Neutrophil (primary cell): ENCODE measurements at regions not wholly inside any gene's neighbourhood (a gene's known extent, or its start where the extent isn't known, plus 50 kb on each side); places are given as distances from the start of the nearest gene placed in this dataset.

Source experiments
- H3K27ac ChIP-seq: fragments of 200-600 bp; sonication (generic); 2 replicates; pipeline ENCODE4 v1.5.1; 2016; ENCODE audit warnings: mild to moderate bottlenecking, moderate library complexity
- H3K27me3 ChIP-seq: fragments of 200-600 bp; sonication (generic); 2 replicates; pipeline ENCODE4 v1.6.0; 2016; ENCODE audit warnings: mild to moderate bottlenecking
- H3K36me3 ChIP-seq: fragments of 200-600 bp; sonication (generic); 2 replicates; pipeline ENCODE4 v1.5.1; 2017
- H3K4me1 ChIP-seq, 2 experiments: fragments of 200-600 bp in 1 of 2; sonication (generic) in 1 of 2; 1 replicate in 1 of 2; 2 replicates in 1 of 2; pipeline versions ENCODE4 v1.5.1 to v1.6.1; 2013 to 2016; ENCODE audit warnings: low read depth in 1 of 2, low read length in 1 of 2, mild to moderate bottlenecking in 1 of 2, moderate library complexity in 1 of 2; ENCODE audit not compliant: control insufficient read depth in 1 of 2, insufficient read depth in 1 of 2
- H3K4me3 ChIP-seq, 2 experiments: fragments of 200-600 bp in 1 of 2; sonication (generic) in 1 of 2; 1 replicate in 1 of 2; 2 replicates in 1 of 2; pipeline ENCODE4 v1.5.1; 2013 to 2016; ENCODE audit warnings: low read depth in 1 of 2, low read length in 1 of 2, mild to moderate bottlenecking in 1 of 2, moderate library complexity in 1 of 2
- H3K9me3 ChIP-seq: fragments of 200-600 bp; sonication (generic); 2 replicates; pipeline ENCODE4 v1.5.1; 2016
- TF ChIP-seq, protein P1 (sequence below): fragments of 200-600 bp; sonication (generic); IDR thresholded peaks from 2 replicates; pipeline ENCODE4 v1.5.1; 2016; ENCODE audit warnings: antibody characterized with exemption

DNA sequence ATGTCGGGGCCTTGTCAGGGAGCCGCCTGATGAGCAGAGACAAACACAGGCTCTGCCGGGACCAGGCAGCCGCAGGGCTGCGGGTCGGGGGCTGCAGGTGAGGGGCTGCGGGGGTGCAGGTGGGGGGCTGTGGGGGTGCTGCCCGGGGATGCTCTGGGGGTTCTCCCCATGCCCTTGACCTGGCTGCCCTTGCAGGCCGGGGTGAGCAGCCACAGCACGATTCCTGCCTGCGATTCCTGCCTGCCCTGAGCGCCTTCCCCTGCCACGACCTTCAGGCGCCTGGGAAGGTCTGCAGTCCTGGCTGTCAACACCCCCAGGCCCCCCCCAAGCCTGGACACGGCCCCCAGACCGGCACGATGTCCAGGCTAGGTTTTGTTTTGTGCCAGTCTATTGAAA is 106.3 kb downstream of the FAM53A start:
- TF ChIP-seq, protein P1, sequence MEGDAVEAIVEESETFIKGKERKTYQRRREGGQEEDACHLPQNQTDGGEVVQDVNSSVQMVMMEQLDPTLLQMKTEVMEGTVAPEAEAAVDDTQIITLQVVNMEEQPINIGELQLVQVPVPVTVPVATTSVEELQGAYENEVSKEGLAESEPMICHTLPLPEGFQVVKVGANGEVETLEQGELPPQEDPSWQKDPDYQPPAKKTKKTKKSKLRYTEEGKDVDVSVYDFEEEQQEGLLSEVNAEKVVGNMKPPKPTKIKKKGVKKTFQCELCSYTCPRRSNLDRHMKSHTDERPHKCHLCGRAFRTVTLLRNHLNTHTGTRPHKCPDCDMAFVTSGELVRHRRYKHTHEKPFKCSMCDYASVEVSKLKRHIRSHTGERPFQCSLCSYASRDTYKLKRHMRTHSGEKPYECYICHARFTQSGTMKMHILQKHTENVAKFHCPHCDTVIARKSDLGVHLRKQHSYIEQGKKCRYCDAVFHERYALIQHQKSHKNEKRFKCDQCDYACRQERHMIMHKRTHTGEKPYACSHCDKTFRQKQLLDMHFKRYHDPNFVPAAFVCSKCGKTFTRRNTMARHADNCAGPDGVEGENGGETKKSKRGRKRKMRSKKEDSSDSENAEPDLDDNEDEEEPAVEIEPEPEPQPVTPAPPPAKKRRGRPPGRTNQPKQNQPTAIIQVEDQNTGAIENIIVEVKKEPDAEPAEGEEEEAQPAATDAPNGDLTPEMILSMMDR: no peak
- Histone ChIP-seq H3K9me3 (no peaks in the 10 kb centered on the region), H3K4me1 (peaks cover 0 to 19% of the 10 kb centered on the region in 2 experiments)

DNA sequence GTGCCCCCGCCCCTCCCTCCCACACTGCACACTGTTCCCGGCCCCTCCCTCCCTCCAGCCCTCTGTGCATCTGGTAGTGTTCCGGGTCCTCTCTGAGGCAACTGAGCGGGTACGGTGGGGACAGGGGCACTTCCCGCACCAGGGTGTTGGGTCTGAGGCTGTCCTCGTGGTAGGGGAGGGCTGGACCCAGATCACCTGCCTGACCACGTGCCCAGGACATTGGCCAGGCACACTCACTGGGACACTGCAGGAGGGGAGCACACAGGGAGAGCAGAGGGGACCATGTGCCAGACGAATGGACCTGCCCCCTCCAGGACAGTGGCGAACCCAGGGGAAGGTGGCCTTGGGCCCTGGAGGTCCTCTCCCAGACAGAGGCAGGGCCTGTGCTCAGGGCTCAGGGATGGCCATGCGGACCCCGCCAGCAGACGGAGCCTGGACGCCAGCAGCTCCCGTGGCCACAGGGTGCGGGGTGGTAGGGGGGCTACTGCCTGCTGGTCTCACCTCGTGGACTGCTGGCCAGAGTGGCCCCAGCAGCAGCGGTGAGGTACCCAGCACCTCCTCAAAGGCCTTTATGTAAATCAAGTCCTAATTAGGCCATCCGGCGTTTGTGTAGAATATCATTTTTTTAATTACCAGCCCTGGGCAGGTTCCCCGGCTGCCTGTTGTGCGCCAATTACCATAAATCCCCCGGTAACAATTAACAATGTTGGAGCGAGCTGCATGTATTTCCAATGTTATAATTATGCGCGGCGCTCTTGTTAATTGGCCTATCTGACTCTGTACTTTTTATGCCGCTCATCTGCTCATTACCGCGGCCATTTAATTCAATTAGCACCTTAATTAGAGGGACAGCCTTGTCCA is 106.9 kb downstream of the FAM53A start:
- peaks cover 7% of the 10 kb centered on the region for H3K27me3 ChIP-seq
- no peaks in the 10 kb centered on the region for H3K36me3 ChIP-seq
- no peak overlapping the region for H3K27ac ChIP-seq
- H3K9me3 ChIP-seq: no peaks in the 10 kb centered on the region
- no peak overlapping the region for H3K4me3 ChIP-seq
- H3K4me1 ChIP-seq: peaks cover 0 to 19% of the 10 kb centered on the region in 2 experiments
- TF ChIP-seq, protein P1: no peak

More for the DNA sequence above, 106.3 kb downstream of the FAM53A start:
- Histone ChIP-seq H3K36me3 (no peaks in the 10 kb centered on the region), H3K27me3 (peaks cover 7% of the 10 kb centered on the region), H3K4me3 (no peak overlapping the region), H3K27ac (no peak overlapping the region)

DNA sequence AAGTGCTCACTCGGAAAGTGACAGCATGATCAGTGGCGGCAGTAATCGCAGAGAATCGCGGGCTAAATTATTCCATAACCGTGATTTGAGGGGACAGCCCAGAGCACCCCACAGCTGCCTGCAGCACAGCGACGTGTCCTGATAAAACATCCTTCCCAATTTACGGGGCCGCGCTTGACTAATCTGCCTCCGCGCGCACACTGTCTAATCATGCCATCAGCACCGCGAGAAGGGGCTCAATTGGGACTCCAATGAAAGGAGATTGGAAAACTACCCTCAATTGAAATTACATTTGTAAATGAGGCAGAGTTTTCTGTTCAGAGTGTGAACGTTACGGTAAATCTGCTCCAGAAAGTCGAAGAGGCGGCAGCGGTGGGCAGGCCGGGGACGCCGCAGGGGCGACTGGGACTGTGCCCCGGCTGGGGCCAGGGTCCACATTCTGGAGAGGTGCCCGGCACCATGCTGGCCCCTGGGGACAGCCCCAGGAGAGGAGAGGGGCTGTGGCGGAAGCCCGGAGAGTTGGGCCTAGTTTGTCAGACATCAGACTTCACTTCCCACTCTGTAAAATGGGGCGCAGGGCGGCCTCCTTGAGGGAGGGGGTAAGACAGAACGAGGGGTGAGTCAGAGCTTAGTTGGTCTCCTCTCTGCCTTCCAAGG is 107.7 kb downstream of the FAM53A start:
- H3K27me3 ChIP-seq: peaks cover 7% of the 10 kb centered on the region
- no peaks in the 10 kb centered on the region for H3K9me3 ChIP-seq

GRCh38 chr4:1575418-1576303 is 108.5 kb downstream of the FAM53A start:
- H3K9me3 ChIP-seq: no peaks in the 10 kb centered on the region
- no peak overlapping the region for H3K27ac ChIP-seq
- no peaks in the 10 kb centered on the region for H3K36me3 ChIP-seq
- TF ChIP-seq, protein P1: no peak
- H3K4me1 ChIP-seq: peaks cover 0 to 15% of the 10 kb centered on the region in 2 experiments
- H3K27me3 ChIP-seq: peaks cover 7% of the 10 kb centered on the region
- H3K4me3 ChIP-seq: no peak overlapping the region

More for the DNA sequence above, 107.7 kb downstream of the FAM53A start:
- no peak overlapping the region for H3K27ac ChIP-seq
- H3K36me3 ChIP-seq: no peaks in the 10 kb centered on the region
- H3K4me3 ChIP-seq: no peak overlapping the region
- H3K4me1 ChIP-seq: peaks cover 0 to 19% of the 10 kb centered on the region in 2 experiments
- TF ChIP-seq, protein P1: no peak
